AML-193 (cell line): ENCODE measurements at regions not wholly inside any gene's neighbourhood (a gene's known extent, or its start where the extent isn't known, plus 50 kb on each side); places are given as distances from the start of the nearest gene placed in this dataset.
"Not testable (repeated sequence)": the region's sequence is repeated elsewhere in the genome, so short reads cannot be mapped to it uniquely, and the experiment has no call there.

Experiments used
- DNase-seq, 2 experiments: peaks; one replicate each; lab custom pipeline; 2025; lab: John Stamatoyannopoulos, UW

DNA sequence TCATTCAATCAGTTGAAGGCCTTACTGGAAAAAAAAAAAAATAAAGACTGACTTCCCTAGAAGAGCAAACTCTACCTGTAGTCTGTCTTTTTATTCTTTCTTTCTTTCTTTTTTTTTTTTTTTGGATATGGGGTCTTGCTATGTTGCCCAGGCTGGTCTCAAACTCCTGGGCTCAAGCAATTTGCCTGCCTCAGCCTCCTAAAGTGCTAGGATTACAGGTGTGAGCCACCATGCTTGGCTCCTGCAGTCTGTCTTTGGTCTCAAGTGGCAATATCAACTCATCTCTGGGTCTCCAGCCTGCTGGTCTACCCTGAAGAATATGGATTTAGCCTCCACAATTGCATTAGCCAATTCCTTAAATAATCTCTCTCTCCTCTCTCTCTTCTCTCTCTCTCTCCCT is 167.7 kb upstream of the P2RY1 start:
- DNase-seq: no peak

GRCh38 chr3:152669560-152669959 is 165.4 kb upstream of the P2RY1 start:
- no peak for DNase-seq

DNA sequence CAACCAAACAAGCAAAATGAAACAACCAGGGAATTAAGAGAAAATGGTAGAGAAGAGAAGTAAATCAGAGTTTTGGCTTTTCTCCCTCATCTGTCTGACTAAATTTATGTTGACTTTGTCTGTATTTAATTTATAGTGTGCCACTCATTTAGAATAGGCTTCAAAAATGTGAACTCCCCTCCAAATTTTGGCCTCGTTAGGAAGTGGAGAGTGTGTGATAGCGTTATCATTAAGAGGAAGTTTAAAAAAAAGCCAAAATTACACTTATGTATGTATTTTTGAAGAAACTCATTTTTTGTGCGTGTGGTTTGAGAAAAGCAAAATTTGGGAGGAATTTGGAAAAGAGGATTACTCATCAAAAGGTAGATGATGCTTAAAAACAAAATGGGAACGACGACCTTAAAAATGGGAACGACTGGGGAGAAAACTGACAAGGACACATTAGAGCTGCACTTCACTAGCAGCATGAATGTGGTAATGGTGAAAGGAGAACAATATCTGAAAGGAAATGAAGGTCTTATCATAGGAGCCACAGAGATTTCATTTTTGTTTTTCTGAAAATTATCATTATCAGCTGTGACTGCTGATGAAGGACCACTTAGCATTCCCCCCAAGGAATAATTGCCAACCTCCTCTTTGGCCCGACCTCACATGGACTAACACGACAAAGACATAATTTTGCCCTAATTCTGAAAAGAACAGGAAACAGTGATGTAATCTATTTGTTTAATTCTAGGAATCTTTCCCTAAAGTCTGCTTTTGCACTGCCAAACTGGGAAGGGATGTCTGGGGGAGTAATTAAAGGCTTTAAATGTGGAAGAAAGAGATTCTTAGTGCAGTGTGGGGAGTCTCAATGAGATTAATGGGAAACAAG is 163.2 kb upstream of the P2RY1 start:
- DNase-seq: no peak

DNA sequence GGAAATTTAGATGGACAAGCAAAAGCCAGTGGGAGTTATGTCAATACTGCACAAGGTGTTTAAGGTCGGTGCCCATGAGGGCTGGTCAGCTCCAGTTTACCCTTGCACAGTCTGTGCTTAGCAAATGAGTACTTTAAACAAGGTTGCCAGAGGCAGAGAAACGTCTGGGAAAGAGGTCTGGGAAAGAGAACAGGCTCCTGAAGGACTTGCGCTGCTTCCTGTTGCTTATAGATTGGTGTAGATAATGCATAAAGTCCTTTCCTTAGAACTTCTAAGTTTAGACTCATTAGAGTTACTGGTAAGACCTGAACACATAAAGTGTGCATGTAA is 162.6 kb upstream of the P2RY1 start:
- DNase-seq: no peak

DNA sequence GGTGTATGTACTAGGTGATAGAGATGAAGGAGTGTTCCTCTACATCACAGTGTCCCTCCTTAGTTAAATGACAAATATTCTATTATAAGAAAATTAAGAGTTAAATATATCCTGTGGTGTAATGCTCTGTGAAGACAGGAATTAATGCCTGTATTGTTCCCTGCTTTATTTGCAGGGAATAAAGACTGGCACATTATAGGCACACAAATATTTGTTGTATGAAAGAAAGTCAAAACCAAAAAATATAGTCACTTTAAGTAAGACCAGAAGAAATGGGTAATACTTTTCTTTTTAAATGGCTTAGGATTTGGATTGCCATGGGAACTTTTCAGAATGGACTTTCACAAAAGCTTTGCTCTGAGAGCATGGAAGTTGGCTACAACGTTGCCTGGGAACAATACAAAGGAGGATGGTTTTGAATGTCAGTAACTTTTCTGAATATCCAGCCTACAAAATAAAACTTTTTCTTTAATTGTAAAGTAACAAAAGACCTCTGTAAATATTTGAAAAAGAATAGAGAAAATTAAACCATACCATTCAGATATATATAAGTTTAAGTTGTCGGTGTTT is 158.0 kb upstream of the P2RY1 start:
- DNase-seq: no peak

GRCh38 chr3:152677491-152677890 is 157.4 kb upstream of the P2RY1 start:
- no peak for DNase-seq

- DNase-seq: no peak
These were observed 152.5 kb upstream of the P2RY1 start for GRCh38 chr3:152682477-152682876.

DNA sequence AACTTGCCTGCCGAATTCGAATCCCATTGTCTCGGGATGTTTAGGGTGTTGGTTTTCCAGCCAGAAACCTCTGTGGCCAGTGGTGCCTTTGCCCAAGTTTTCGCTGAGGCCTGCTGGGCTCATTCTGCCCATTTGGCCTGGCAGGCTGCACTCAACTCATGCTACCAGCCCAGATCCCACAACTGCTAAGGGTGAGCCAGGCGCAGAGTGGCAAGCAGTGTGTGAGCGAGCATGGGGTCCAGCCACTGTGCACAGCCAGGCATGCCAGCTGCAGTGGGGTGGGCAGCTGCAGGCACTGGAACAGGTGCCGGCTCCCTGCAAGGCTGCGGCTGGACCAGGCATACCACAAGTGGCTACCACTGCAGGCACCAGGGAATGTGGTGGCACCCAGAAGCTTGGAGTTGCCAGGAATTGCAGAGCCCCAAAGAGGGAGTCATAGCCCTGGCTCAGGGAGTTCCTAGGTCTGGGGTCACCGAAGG is 151.4 kb upstream of the P2RY1 start:
- no peak for DNase-seq

GRCh38 chr3:152684279-152684678 is 150.7 kb upstream of the P2RY1 start:
- DNase-seq: no peak

GRCh38 chr3:152688313-152688712 is 146.6 kb upstream of the P2RY1 start:
- no peak for DNase-seq

DNA sequence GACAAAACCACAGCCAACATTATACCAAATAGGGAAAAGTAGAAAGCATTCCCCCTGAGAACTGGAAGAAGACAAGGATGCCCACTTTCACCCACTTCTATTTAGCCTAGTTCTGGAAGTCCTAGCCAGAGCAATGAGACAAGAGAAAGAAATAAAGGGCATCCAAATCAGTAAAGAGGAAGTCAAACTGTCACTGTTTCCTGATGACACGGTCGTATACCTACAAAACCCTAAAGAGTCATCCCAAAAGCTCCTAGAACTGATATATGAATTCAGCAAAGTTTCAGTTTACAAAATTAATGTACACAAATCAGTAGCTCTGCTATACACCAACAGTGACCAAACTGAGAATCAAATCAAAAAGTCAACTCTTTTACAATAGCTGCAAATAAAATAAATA is 142.6 kb upstream of the P2RY1 start:
- DNase-seq: not testable (repeated sequence)

DNA sequence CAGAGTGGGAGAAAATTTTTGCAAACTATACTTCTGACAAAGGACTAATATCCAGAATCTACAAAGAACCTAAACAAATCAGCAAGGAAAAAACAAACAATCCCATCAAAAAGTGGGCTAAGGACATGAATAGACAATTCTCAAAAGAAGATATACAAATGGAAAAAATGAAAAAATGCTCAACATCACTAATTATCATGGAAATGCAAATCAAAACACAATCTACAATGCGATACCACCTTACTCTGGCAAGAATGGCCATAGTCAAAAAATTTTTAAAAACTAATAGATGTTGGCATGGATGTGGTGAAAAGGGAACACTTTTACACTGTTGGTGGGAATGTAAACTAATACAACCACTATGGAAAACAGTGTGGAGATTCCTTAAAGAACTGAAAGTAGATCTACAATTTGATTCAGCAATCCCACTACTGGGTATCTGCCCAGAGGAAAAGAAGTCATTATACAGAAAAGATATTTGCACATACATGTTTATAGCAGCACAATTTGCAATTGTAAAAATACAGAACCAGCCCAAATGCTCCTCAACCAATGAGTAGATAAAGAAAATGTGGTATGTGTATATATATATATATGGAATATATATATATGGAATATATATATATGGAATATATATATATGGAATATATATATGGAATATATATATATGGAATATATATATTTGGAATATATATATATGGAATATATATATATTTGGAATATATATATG is 141.2 kb upstream of the P2RY1 start:
- DNase-seq: not testable (repeated sequence)

DNA sequence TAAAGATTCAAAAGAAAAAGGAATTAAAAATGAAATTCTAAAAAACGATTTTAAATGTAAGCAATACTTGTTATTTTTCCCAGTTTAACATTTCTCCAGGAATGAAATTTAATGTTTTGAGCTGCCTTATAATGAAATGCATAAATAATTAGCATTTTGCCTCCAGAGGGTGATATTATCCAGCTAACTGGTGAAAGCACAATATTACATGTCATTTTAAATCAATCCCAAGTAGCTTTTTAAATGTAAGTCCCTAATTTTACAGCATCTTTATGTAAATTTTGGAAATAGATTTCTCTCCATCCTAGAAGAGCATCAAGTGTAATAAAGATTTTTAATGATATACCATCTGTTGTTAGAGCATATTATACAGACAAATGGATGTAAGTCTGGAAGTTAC is 139.1 kb upstream of the P2RY1 start:
- peak in 1 of 2 experiments; percentile 15 for DNase-seq

- no peak for DNase-seq
These were observed 138.0 kb upstream of the P2RY1 start for GRCh38 chr3:152696962-152697361.

GRCh38 chr3:152703245-152703890 is 131.6 kb upstream of the P2RY1 start:
- DNase-seq: no peak

DNA sequence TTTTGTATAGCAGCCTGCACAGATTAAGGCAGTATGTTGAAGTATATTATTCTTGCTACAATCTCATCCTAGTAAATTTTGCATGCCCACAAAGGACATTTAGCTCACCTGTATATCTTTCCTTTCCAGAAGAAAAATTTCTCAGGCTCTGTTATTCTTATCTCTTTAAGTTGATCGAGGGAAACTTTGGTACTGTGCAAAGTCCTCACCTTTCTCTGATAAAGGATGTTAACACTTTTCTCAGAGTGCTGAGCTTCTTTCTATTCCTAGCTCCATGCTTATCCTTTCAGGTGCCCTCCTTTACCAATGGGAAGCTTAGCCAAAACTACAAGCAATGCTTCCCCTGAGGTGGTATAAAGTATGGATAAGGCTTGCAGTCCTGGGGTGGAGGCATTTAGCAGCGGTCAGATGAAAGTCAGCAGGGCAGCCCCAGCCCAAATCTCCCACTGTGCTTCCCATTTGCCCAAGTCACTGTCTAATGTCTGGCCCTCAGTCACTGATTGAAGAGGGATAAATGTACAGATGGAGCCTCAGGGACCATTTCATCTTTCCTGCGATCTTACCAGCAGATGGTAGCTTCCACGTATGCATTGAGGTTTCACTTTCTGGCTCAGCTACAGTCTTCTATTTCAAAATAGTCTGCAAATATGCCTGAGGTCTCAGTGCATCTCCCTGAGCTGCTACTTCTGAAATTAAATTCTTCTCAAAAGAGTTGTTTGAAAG is 127.8 kb upstream of the P2RY1 start:
- DNase-seq: no peak

- DNase-seq: no peak
These were observed 125.3 kb upstream of the P2RY1 start for GRCh38 chr3:152709659-152710058.

DNA sequence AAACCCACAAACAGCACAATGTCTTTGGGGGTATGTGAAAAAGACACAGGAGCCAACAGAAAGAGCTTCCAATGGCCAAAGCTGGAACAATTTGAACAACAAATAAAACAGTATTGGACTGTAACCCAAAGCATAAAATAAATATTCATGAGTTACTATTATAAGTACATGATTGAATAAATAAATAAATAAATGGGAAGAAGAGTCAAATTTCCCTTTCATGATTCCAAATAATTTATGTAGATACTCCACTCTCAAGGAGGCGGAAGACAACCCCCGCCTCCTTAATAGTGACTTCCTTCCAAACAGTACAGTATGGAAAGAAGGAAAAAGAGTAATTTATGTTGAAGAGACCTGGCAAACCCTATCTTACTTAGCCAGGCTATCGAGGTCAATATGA is 124.4 kb upstream of the P2RY1 start:
- no peak for DNase-seq

GRCh38 chr3:152713989-152714388 is 120.9 kb upstream of the P2RY1 start:
- DNase-seq: no peak

DNA sequence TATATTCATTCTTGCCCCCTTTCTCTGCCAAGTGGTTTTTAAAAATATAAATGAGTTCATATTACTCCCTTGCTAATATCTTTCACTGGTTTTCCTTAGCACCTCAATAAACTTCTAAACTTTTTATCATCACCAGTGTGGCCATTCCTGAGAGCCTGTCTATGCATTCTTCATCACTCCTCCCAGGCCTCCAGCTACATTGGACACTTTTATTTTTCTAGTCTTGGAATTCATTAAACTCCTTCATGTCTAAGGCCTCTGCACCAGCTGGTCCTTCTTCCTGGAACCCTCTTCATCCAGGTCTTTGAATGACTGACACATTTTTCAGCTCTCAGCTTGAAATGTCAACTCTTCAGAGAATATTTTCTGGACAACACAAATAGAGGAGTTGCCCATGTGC is 120.4 kb upstream of the P2RY1 start:
- no peak for DNase-seq

- DNase-seq: no peak
These were observed 117.7 kb upstream of the P2RY1 start for GRCh38 chr3:152717252-152717651.

DNA sequence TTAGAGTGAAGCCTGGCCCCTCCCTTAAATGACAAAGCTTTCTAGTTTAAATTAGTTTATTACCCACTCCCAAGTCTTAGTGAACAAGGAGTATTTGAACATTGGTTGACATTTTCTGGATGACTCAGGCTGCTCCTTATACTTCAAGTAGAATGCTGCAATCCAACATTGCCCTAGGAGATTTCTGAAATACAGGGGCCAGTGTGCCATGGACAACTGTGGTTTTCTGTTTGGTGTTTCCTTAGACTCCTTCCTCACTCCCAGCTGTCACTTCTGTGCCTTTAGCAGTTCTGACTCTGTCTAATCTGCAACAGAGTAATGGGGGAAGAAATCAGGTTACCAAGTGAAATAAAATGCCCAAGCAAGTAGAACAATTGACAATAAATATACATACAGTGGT is 116.1 kb upstream of the P2RY1 start:
- DNase-seq: peak in 1 of 2 experiments; percentile 31
